Activated naive CD8-positive, alpha-beta T cell treated with anti-CD3 and anti-CD28 coated beads, Interleukin-2, amount 10 ng/mL, durations not matched to agents 7 days and 5 days (primary cell): ENCODE measurements at regions not wholly inside any gene's neighbourhood (a gene's known extent, or its start where the extent isn't known, plus 50 kb on each side); places are given as distances from the start of the nearest gene placed in this dataset.
"Not testable (repeated sequence)": the region's sequence is repeated elsewhere in the genome, so short reads cannot be mapped to it uniquely, and the experiment has no call there.

ENCODE experiments used
- ATAC-seq: fragments of 150-1000 bp; cut with Tn5 transposase; one replicate; pipeline ENCODE4 v1.10.0; 2021; ENCODE audit warnings: low read depth, moderate library complexity
- POLR2A ChIA-PET: fragments of 350-600 bp; sonication (Branson Sonifier 250); formaldehyde crosslinking; loops from one replicate; lab custom pipeline; 2021; ENCODE audit warnings: antibody characterized with exemption; lab: Charles Lee
- DNase-seq: peaks from one replicate; pipeline ENCODE4 v3.0.0; 2021
- H3K27ac Mint-ChIP-seq: one replicate; pipeline ENCODE4 v1.8.0; 2022; ENCODE audit warnings: mild to moderate bottlenecking, mixed read lengths
- H3K27me3 Mint-ChIP-seq: one replicate; pipeline ENCODE4 v1.8.0; 2022; ENCODE audit warnings: mild to moderate bottlenecking, moderate library complexity, mixed read lengths
- H3K36me3 Mint-ChIP-seq: one replicate; pipeline ENCODE4 v1.8.0; 2021; ENCODE audit warnings: mild to moderate bottlenecking, mixed read lengths
- H3K4me1 Mint-ChIP-seq: one replicate; pipeline ENCODE4 v1.8.0; 2021; ENCODE audit warnings: mixed read lengths
- H3K4me3 Mint-ChIP-seq: one replicate; pipeline ENCODE4 v1.8.0; 2022; ENCODE audit warnings: mild to moderate bottlenecking, moderate library complexity, mixed read lengths
- H3K9me3 Mint-ChIP-seq: one replicate; pipeline ENCODE4 v1.8.0; 2021; ENCODE audit warnings: mixed read lengths

DNA sequence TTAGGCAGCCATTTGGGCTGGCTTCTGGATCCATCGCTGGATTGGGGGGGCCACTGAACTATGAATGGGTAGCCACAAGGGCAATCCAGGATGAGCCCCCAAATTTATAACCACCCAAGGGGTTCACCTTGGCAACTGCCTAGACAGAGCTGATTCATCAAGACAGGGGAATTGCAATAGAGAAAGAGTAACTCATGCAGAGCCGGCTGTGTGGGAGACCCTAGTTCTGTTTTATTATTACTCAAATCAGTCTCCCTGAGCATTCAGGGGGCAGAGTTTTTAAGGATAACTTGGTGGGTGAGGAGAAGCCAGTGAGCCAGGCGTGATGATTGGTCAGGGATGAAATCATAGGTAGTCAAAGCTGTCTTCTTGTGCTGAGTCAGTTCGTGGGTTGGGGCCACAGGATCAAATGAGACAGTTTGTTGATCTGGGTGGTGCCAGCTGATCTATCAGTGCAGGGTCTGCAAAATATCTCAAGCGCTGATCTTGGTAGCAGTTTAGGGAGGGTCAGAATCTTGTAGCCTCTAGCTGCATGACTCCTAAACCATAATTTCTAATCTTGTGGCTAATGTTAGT lies 57.9 kb downstream of the DNAJB9 start:
- ATAC-seq: no peak
- Mint-ChIP-seq H3K9me3 (no peaks in the 10 kb centered on the region), H3K4me3 (no peak overlapping the region), H3K36me3 (no peaks in the 10 kb centered on the region), H3K4me1 (no peaks in the 10 kb centered on the region), H3K27me3 (peaks cover 11% of the 10 kb centered on the region), H3K27ac (no peak overlapping the region)
- POLR2A ChIA-PET: no interaction called here
- DNase-seq: no peak

DNA sequence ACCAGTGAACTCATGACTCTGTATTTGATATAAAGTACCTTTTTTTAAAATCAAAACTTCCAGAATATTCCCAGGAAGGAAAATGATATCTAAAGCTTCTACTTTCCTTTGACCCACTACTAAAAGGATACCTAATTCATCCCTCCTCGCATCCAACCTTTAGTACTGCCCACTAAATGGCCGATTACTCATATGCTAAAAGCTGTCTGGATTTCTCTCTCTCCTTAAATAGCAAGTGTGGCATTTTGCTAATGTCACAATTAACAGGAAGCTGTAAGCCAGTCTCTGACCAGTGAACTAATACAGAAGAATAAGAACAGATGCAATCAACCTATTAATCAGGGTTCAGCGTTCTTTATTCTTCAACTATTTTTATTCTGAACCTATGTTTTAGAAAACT lies 59.0 kb downstream of the DNAJB9 start:
- no peak overlapping the region for H3K27ac Mint-ChIP-seq
- DNase-seq: no peak
- H3K9me3 Mint-ChIP-seq: no peaks in the 10 kb centered on the region
- POLR2A ChIA-PET: no interaction called here
- no peaks in the 10 kb centered on the region for H3K36me3 Mint-ChIP-seq
- H3K4me1 Mint-ChIP-seq: no peaks in the 10 kb centered on the region
- H3K27me3 Mint-ChIP-seq: peaks cover 11% of the 10 kb centered on the region
- no peak for ATAC-seq
- H3K4me3 Mint-ChIP-seq: no peak overlapping the region

DNA sequence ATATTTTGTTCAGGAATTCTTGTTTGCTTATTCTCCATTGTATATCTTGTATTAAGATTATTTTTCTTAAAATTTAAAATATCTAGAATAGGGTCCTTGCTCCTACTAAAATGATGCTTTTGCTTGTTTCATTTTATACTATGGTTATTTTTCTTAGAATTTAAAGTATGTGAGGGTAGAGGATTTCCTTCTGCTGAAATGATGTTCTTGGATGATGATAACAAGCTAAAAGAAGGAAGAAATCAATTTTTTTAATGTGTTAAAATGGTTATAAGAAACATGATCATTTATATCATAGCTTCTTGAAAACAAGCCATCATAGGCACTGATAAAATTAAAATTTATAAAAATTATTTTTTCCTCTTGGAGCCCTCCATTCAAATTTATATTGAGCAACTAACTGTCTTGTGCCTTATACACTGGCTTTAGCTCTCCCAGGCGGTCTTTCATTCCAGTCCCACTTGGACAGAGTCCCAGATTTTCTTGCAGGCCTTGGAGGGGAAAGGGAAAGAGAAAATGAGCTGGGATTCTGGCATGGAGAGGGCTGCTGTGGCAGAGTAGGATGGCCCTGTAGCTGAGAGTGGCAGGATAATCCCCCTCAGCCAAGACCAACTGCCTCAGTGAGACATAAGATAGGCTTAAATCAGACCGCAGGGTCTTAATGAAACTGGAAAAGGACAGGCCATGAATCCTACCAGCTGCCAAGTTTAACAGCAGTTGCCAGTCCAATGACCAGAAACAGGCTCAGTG lies 60.2 kb downstream of the DNAJB9 start:
- ATAC-seq: no peak

DNA sequence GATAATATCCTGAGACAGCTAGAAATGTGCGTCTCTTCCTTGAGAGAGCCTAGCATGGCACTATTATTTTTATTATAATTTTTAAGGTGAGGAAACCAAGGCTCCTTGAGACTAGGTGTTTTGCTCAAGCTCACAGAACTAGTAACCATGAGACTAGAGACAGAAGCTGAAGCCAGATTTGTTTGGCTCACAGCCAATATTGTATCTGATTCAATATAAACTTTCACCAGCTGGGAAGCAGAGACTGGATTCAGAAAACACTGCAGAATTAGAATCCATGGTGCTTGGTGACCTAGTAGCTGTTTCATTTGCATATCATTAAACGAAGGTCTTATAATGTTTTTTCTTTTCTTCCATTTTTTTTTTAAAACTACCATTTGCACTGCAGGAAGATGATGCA lies 64.4 kb downstream of the DNAJB9 start:
- Mint-ChIP-seq H3K9me3 (no peaks in the 10 kb centered on the region), H3K36me3 (no peaks in the 10 kb centered on the region), H3K27ac (no peak overlapping the region), H3K4me1 (no peaks in the 10 kb centered on the region), H3K4me3 (no peak overlapping the region), H3K27me3 (peaks cover 8% of the 10 kb centered on the region)
- DNase-seq: no peak
- no peak for ATAC-seq
- POLR2A ChIA-PET: no interaction called here

More for the DNA sequence above, 60.2 kb downstream of the DNAJB9 start:
- H3K36me3 Mint-ChIP-seq: no peaks in the 10 kb centered on the region
- no peak for DNase-seq
- H3K4me1 Mint-ChIP-seq: no peaks in the 10 kb centered on the region
- POLR2A ChIA-PET: no interaction called here
- peaks cover 11% of the 10 kb centered on the region for H3K27me3 Mint-ChIP-seq
- no peak overlapping the region for H3K27ac Mint-ChIP-seq
- no peaks in the 10 kb centered on the region for H3K9me3 Mint-ChIP-seq
- H3K4me3 Mint-ChIP-seq: no peak overlapping the region

DNA sequence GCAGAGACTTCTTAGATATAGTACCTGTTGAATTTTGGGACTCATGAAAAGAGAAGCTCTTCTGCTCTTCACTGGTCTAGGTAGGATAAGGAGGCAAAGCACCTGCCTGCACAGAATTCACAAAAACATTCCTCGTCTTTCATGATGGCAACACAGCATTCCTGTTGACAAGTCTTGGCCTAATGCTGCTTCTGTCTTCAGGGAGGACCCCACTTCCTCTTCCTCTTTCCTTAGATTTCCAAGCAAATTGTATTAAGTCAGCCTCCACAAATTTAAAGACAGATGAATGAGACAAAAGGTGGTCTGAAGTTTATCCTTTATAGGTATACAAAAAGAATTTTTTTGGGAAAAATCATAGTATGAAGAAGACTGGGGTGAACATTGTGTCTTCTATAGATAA lies 64.9 kb downstream of the DNAJB9 start:
- Mint-ChIP-seq H3K4me1 (no peaks in the 10 kb centered on the region), H3K9me3 (no peaks in the 10 kb centered on the region), H3K36me3 (no peaks in the 10 kb centered on the region), H3K4me3 (no peak overlapping the region), H3K27ac (no peak overlapping the region), H3K27me3 (peaks cover 8% of the 10 kb centered on the region)
- ATAC-seq (no peak), DNase-seq (no peak)
- POLR2A ChIA-PET: no interaction called here

DNA sequence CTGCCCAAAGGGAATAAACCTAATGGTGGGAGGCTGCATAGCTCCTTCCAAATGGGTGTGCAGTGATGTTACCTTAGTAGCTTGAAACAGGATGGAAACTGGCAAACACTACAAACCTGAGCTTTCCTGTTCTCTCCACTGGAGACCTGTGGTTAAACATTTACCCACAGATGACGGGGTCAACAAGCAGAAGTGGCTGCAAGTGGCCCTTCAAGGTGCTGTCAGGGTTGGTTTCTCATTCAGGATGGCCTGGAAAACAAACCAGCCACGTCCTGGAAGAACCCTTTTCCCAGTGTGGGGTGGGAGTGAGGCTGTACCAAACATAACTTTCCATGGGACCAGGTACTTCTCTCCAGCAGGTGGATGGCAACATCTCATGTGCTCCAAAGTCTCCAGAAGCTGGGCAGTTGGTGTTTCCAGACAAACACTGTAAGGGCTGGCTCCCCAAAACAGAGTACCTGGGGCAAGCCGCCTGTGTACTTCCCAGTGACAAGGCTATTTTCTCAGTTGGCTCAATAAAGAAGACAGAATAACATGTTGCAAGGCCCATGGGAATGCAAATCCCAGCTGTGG lies 67.5 kb downstream of the DNAJB9 start:
- ATAC-seq (no peak), DNase-seq (no peak)
- Mint-ChIP-seq H3K36me3 (no peaks in the 10 kb centered on the region), H3K27ac (no peak overlapping the region), H3K4me1 (no peaks in the 10 kb centered on the region), H3K9me3 (no peaks in the 10 kb centered on the region), H3K27me3 (peaks cover 6% of the 10 kb centered on the region), H3K4me3 (no peak overlapping the region)
- POLR2A ChIA-PET: no interaction called here

- Mint-ChIP-seq H3K36me3 (no peaks in the 10 kb centered on the region), H3K27me3 (peaks cover 9% of the 10 kb centered on the region), H3K9me3 (no peaks in the 10 kb centered on the region), H3K4me3 (no peak overlapping the region), H3K27ac (no peak overlapping the region), H3K4me1 (no peaks in the 10 kb centered on the region)
- POLR2A ChIA-PET: no interaction called here
- DNase-seq: no peak
- ATAC-seq: no peak
These were observed 72.5 kb downstream of the DNAJB9 start for GRCh38 chr7:108642126-108642525.

- Mint-ChIP-seq H3K27me3 (peaks cover 9% of the 10 kb centered on the region), H3K9me3 (no peaks in the 10 kb centered on the region), H3K36me3 (no peaks in the 10 kb centered on the region), H3K4me1 (no peaks in the 10 kb centered on the region), H3K4me3 (no peak overlapping the region), H3K27ac (no peak overlapping the region)
- ATAC-seq (no peak), DNase-seq (no peak)
- POLR2A ChIA-PET: no interaction called here
These were observed 73.5 kb downstream of the DNAJB9 start for GRCh38 chr7:108643136-108643535.

DNA sequence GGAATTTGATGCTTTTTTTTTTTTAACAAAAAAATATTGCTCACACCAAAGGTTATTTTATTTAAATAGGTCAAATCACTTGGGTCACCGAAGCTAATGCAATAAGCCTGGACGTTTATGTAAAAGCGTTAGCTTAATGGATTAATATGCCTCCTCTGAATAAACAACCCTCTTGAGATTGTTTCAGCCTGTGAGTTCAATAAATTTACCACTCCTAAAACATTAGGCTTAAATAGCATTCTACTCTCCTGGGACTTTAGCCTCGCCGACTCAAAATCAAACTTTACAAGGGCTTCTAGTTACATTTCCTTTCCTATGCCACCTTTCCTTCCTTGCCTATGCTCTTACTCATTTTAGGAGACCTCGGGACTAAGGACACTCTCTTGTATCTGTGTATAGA lies 79.3 kb downstream of the DNAJB9 start:
- POLR2A ChIA-PET: no interaction called here
- DNase-seq (no peak), ATAC-seq (no peak)
- Mint-ChIP-seq H3K36me3 (no peaks in the 10 kb centered on the region), H3K27ac (no peak overlapping the region), H3K9me3 (no peaks in the 10 kb centered on the region), H3K27me3 (no peaks in the 10 kb centered on the region), H3K4me3 (no peak overlapping the region), H3K4me1 (no peaks in the 10 kb centered on the region)

- DNase-seq (no peak), ATAC-seq (no peak)
- POLR2A ChIA-PET: no interaction called here
- no peaks in the 10 kb centered on the region for H3K27me3 Mint-ChIP-seq
- H3K9me3 Mint-ChIP-seq: no peaks in the 10 kb centered on the region
- H3K4me3 Mint-ChIP-seq: no peak overlapping the region
- H3K4me1 Mint-ChIP-seq: no peaks in the 10 kb centered on the region
- H3K36me3 Mint-ChIP-seq: no peaks in the 10 kb centered on the region
- no peak overlapping the region for H3K27ac Mint-ChIP-seq
These were observed 80.8 kb downstream of the DNAJB9 start for GRCh38 chr7:108650467-108650866.

GRCh38 chr7:108652886-108653285 lies 83.2 kb downstream of the DNAJB9 start:
- Mint-ChIP-seq H3K9me3 (no peaks in the 10 kb centered on the region), H3K27me3 (no peaks in the 10 kb centered on the region), H3K36me3 (no peaks in the 10 kb centered on the region), H3K27ac (no peak overlapping the region), H3K4me1 (no peaks in the 10 kb centered on the region), H3K4me3 (no peak overlapping the region)
- POLR2A ChIA-PET: no interaction called here
- DNase-seq: no peak
- ATAC-seq: no peak

- no peaks in the 10 kb centered on the region for H3K27me3 Mint-ChIP-seq
- DNase-seq: no peak
- no peak overlapping the region for H3K27ac Mint-ChIP-seq
- H3K4me1 Mint-ChIP-seq: no peaks in the 10 kb centered on the region
- H3K9me3 Mint-ChIP-seq: no peaks in the 10 kb centered on the region
- ATAC-seq: no peak
- POLR2A ChIA-PET: no interaction called here
- H3K36me3 Mint-ChIP-seq: no peaks in the 10 kb centered on the region
- H3K4me3 Mint-ChIP-seq: no peak overlapping the region
These were observed 83.9 kb downstream of the DNAJB9 start for GRCh38 chr7:108653526-108653925.

DNA sequence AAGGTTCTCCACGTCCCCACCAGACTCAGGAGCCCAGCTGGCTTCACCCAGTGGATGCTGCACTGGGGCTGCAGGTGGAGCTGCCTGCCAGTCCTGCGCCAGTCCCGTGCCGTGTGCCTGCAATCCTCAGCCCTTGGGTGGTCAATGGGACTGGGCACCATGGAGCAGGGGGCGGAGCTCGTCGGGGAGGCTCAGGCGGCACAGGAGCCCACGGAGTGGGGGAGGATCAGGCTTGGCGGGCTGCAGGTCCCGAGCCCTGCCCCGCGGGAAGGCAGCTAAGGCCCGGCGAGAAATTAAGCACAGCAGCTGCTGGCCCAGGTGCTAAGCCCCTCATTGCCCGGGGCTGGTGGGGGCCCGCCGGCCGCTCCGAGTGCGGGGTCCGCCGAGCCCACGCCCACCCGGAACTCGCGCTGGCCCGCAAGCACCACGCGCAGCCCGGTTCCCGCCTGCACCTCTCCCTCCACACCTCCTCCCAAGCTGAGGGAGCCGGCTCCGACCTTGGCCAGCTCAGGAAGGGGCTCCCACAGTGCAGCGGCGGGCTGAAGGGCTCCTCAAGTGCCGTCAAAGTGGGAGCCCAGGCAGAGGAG lies 87.6 kb downstream of the DNAJB9 start:
- POLR2A ChIA-PET, H3K27me3 Mint-ChIP-seq, H3K4me3 Mint-ChIP-seq, H3K27ac Mint-ChIP-seq, H3K36me3 Mint-ChIP-seq, H3K4me1 Mint-ChIP-seq, H3K9me3 Mint-ChIP-seq, DNase-seq, ATAC-seq: not testable (repeated sequence)

DNA sequence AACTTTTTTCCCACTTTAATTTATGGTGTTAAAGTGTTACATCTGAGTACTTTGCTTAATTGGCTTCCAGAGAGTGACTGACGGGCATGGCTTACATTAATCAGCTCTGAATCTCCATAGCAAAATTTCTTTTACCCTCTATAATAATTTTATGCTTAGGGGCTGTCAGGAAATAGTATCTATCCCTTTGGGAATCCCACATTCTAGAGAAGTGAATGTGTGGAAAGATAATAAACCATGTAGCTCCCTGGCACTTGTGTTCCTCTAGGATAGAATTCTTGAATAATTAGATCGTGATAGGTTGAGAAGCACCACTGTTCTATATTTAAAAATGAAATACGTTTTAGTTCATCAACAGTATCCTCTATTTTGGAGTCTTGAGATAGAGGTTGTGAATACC lies 89.6 kb downstream of the DNAJB9 start:
- DNase-seq (no peak), ATAC-seq (no peak)
- H3K9me3 Mint-ChIP-seq: no peaks in the 10 kb centered on the region
- H3K36me3 Mint-ChIP-seq: no peaks in the 10 kb centered on the region
- no peak overlapping the region for H3K27ac Mint-ChIP-seq
- H3K4me3 Mint-ChIP-seq: no peak overlapping the region
- H3K27me3 Mint-ChIP-seq: peaks cover 3% of the 10 kb centered on the region
- H3K4me1 Mint-ChIP-seq: no peaks in the 10 kb centered on the region
- POLR2A ChIA-PET: no interaction called here
